ENCODE measurements at regions not wholly inside any gene's neighbourhood (a gene's known extent, or its start where the extent isn't known, plus 50 kb on each side); places are given as distances from the start of the nearest gene placed in this dataset.

GRCh38 chr4:159598602-159599001, 495.7 kb downstream of the RAPGEF2 start:
- peaks cover 10% of the 10 kb centered on the region for H3K4me1 Mint-ChIP-seq (ENCODE audit: low read depth, unreplicated experiment)

GRCh38 chr4:159600061-159600460, 497.2 kb downstream of the RAPGEF2 start:
- no peaks in the 10 kb centered on the region for H3K27me3 Mint-ChIP-seq (ENCODE audit: insufficient read depth, unreplicated experiment)
- no peak for TF ChIP-seq CTCF (IDR thresholded peaks at IDR 0.05; ENCODE audit: insufficient read depth in 1 of 2, low read depth in 1 of 2, low read length in 1 of 2, severe bottlenecking in 1 of 2, unreplicated experiment in 1 of 2)
- H3K36me3 Mint-ChIP-seq (ENCODE audit: insufficient read depth, unreplicated experiment) = no peaks in the 10 kb centered on the region
- intact Hi-C loops (cut with micrococcal nuclease; ENCODE audit: unreplicated experiment) = no loop called here
- peak in 1 of 2 experiments; percentile 4 for DNase-seq
- no peaks in the 10 kb centered on the region for H3K9me3 Mint-ChIP-seq (ENCODE audit: unreplicated experiment)
- Histone ChIP-seq H3K9me3 (no peaks in the 10 kb centered on the region), H3K27me3 (replicated peaks; ENCODE audit: control insufficient read depth, insufficient read depth, low read length) (no peaks in the 10 kb centered on the region), H3K36me3 (ENCODE audit: control insufficient read depth, insufficient read depth, low read length) (no peaks in the 10 kb centered on the region), H3K4me3 (ENCODE audit: low read depth, low read length) (peak overlapping the region; percentile 10; the same call in 1 of the 2 replicates), H3K4me1 (peaks cover 4% of the 10 kb centered on the region)
- H3K4me1 Mint-ChIP-seq (ENCODE audit: low read depth, unreplicated experiment) = peaks cover 11% of the 10 kb centered on the region
- no peak overlapping the region for H3K27ac Mint-ChIP-seq (ENCODE audit: unreplicated experiment)
- H3K4me3 Mint-ChIP-seq (ENCODE audit: unreplicated experiment) = peak overlapping the region; percentile 54
- ChIA-PET CTCF (no interaction called here), POLR2A (no interaction called here)
- no TSS peak for BruUV-seq (replicated peaks)

More at GRCh38 chr4:159598602-159599001, 495.7 kb downstream of the RAPGEF2 start:
- H3K27me3 ChIP-seq (replicated peaks; ENCODE audit: control insufficient read depth, insufficient read depth, low read length) = no peaks in the 10 kb centered on the region
- no peak overlapping the region for H3K4me3 ChIP-seq (ENCODE audit: low read depth, low read length)
- ChIA-PET CTCF (no interaction called here), POLR2A (no interaction called here)
- H3K36me3 ChIP-seq (ENCODE audit: control insufficient read depth, insufficient read depth, low read length) = no peaks in the 10 kb centered on the region
- Mint-ChIP-seq H3K27me3 (ENCODE audit: insufficient read depth, unreplicated experiment) (no peaks in the 10 kb centered on the region), H3K27ac (ENCODE audit: unreplicated experiment) (no peak overlapping the region), H3K4me3 (ENCODE audit: unreplicated experiment) (peak overlapping the region; percentile 22), H3K9me3 (ENCODE audit: unreplicated experiment) (no peaks in the 10 kb centered on the region), H3K36me3 (ENCODE audit: insufficient read depth, unreplicated experiment) (no peaks in the 10 kb centered on the region)
- no peaks in the 10 kb centered on the region for H3K9me3 ChIP-seq
- intact Hi-C loops (cut with micrococcal nuclease; ENCODE audit: unreplicated experiment) = no loop called here
- TF ChIP-seq CTCF (IDR thresholded peaks at IDR 0.05; ENCODE audit: insufficient read depth in 1 of 2, low read depth in 1 of 2, low read length in 1 of 2, severe bottlenecking in 1 of 2, unreplicated experiment in 1 of 2) = no peak
- H3K4me1 ChIP-seq = no peaks in the 10 kb centered on the region
- DNase-seq = no peak
- BruUV-seq (replicated peaks) = no TSS peak

- intact Hi-C loops (cut with micrococcal nuclease; ENCODE audit: unreplicated experiment) = no loop called here
- Histone ChIP-seq H3K27me3 (replicated peaks; ENCODE audit: control insufficient read depth, insufficient read depth, low read length) (no peaks in the 10 kb centered on the region), H3K4me3 (ENCODE audit: low read depth, low read length) (no peak overlapping the region), H3K4me1 (peaks cover 10% of the 10 kb centered on the region), H3K36me3 (ENCODE audit: control insufficient read depth, insufficient read depth, low read length) (no peaks in the 10 kb centered on the region), H3K9me3 (no peaks in the 10 kb centered on the region)
- no peaks in the 10 kb centered on the region for H3K36me3 Mint-ChIP-seq (ENCODE audit: insufficient read depth, unreplicated experiment)
- BruUV-seq (replicated peaks) = no TSS peak
- DNase-seq = no peak
- H3K4me3 Mint-ChIP-seq (ENCODE audit: unreplicated experiment) = no peak overlapping the region
- H3K27me3 Mint-ChIP-seq (ENCODE audit: insufficient read depth, unreplicated experiment) = no peaks in the 10 kb centered on the region
- POLR2A ChIA-PET = interaction anchor here (0.5 kb wide), 1 partner anchor 1397 kb away, joined by 3 read pairs; no protein-coding TSS in a partner anchor
- no peak overlapping the region for H3K27ac Mint-ChIP-seq (ENCODE audit: unreplicated experiment)
- CTCF ChIA-PET = no interaction called here
- H3K4me1 Mint-ChIP-seq (ENCODE audit: low read depth, unreplicated experiment) = peaks cover 11% of the 10 kb centered on the region
- peaks cover 9% of the 10 kb centered on the region for H3K9me3 Mint-ChIP-seq (ENCODE audit: unreplicated experiment)
- TF ChIP-seq CTCF (IDR thresholded peaks at IDR 0.05; ENCODE audit: insufficient read depth in 1 of 2, low read depth in 1 of 2, low read length in 1 of 2, severe bottlenecking in 1 of 2, unreplicated experiment in 1 of 2) = no peak
These were observed 501.9 kb downstream of the RAPGEF2 start for GRCh38 chr4:159604781-159605180.

Data from Caco-2 (cell line).